A673 (cell line): ENCODE measurements at regions not wholly inside any gene's neighbourhood (a gene's known extent, or its start where the extent isn't known, plus 50 kb on each side); places are given as distances from the start of the nearest gene placed in this dataset.

Experiments used
- BruUV-seq: library from RNA; stranded (reverse); fragments of 400-500 nt; replicated peaks from 2 replicates; lab custom pipeline; 2021; lab: Mats Ljungman, UMichigan
- CTCF ChIA-PET: fragments of 300-600 bp; sonication (Branson Sonifier 250); formaldehyde crosslinking; loops from one replicate; lab custom pipeline; 2022; ENCODE audit warnings: antibody characterized with exemption; lab: Charles Lee
- POLR2A ChIA-PET: fragments of 300-600 bp; sonication (Branson Sonifier 250); formaldehyde crosslinking; loops from one replicate; lab custom pipeline; 2022; ENCODE audit warnings: antibody characterized with exemption; ENCODE audit not compliant: low non-redundant PET; lab: Charles Lee
- DNase-seq: peaks from one replicate; pipeline ENCODE4 v3.0.0-alpha.2; 2015; ENCODE audit warnings: low spot score
- H3K27ac ChIP-seq: fragments of 200-600 bp; sonication (generic); 2 replicates; pipeline ENCODE4 v1.5.1; 2016; ENCODE audit warnings: mixed run types, low read depth, mild to moderate bottlenecking, mixed read lengths, antibody characterized with exemption, low read length; ENCODE audit not compliant: poor library complexity, severe bottlenecking
- H3K27me3 ChIP-seq: fragments of 200-600 bp; sonication (generic); replicated peaks from 2 replicates; pipeline ENCODE4 v1.6.1; 2017; ENCODE audit warnings: mixed run types, low read depth, mild to moderate bottlenecking, mixed read lengths, antibody characterized with exemption, low read length; ENCODE audit not compliant: insufficient read depth, poor library complexity
- H3K36me3 ChIP-seq: fragments of 200-600 bp; sonication (generic); 2 replicates; pipeline ENCODE4 v1.6.1; 2016; ENCODE audit warnings: mixed run types, mild to moderate bottlenecking, mixed read lengths, antibody characterized with exemption, low read length; ENCODE audit not compliant: insufficient read depth, poor library complexity, severe bottlenecking
- H3K4me1 ChIP-seq: fragments of 200-600 bp; sonication (generic); 2 replicates; pipeline ENCODE4 v1.6.1; 2017; ENCODE audit warnings: mixed run types, mild to moderate bottlenecking, mixed read lengths, antibody characterized with exemption, low read length; ENCODE audit not compliant: insufficient read depth, poor library complexity, severe bottlenecking
- H3K4me3 ChIP-seq: fragments of 200-600 bp; sonication (generic); 2 replicates; pipeline ENCODE4 v1.5.1; 2016; ENCODE audit warnings: low read depth, mixed run types, mild to moderate bottlenecking, mixed read lengths, low read length; ENCODE audit not compliant: poor library complexity, severe bottlenecking
- H3K9me3 ChIP-seq: fragments of 200-600 bp; sonication (generic); 2 replicates; pipeline ENCODE4 v1.6.1; 2016; ENCODE audit warnings: mixed run types, low read depth, mild to moderate bottlenecking, mixed read lengths, antibody characterized with exemption, low read length; ENCODE audit not compliant: poor library complexity, severe bottlenecking
- CTCF ChIP-seq: fragments of 300-800, 200-600 bp; sonication (generic); conservative IDR thresholded peaks from 2 replicates; pipeline ENCODE4 v1.5.1; 2017; ENCODE audit warnings: low read depth, mild to moderate bottlenecking, antibody characterized with exemption, low read length, moderate library complexity, mixed read lengths
- EZH2 ChIP-seq: fragments of 200-600 bp; sonication (generic); IDR thresholded peaks from 2 replicates; pipeline ENCODE4 v1.6.1; 2017; ENCODE audit warnings: borderline replicate concordance, low read depth, mild to moderate bottlenecking, mixed read lengths, antibody characterized with exemption, low read length; ENCODE audit not compliant: poor library complexity, severe bottlenecking
- intact Hi-C: fragments of 100-400 bp; cut with micrococcal nuclease; formaldehyde crosslinking; loops from one replicate; pipeline ENCODE4 v1.10.0; 2022; ENCODE audit not compliant: unreplicated experiment

- no TSS peak for BruUV-seq
- TF ChIP-seq CTCF (no peak), EZH2 (no peak)
- CTCF ChIA-PET = no interaction called here
These were observed 328.0 kb downstream of the ZNF621 start for GRCh38 chr3:40852712-40853111.

GRCh38 chr3:40853474-40853873, 328.7 kb downstream of the ZNF621 start:
- Histone ChIP-seq H3K27me3 (no peaks in the 10 kb centered on the region), H3K9me3 (no peaks in the 10 kb centered on the region), H3K4me3 (no peak overlapping the region), H3K36me3 (no peaks in the 10 kb centered on the region), H3K4me1 (no peaks in the 10 kb centered on the region), H3K27ac (no peak overlapping the region)
- ChIA-PET CTCF (no interaction called here), POLR2A (no interaction called here)
- BruUV-seq = no TSS peak
- no peak for TF ChIP-seq EZH2
- TF ChIP-seq CTCF = no peak
- no peak for DNase-seq
- intact Hi-C loops = no loop called here

More at GRCh38 chr3:40852712-40853111, 328.0 kb downstream of the ZNF621 start:
- Histone ChIP-seq H3K27me3 (no peaks in the 10 kb centered on the region), H3K4me3 (no peak overlapping the region), H3K36me3 (no peaks in the 10 kb centered on the region), H3K4me1 (no peaks in the 10 kb centered on the region), H3K9me3 (no peaks in the 10 kb centered on the region), H3K27ac (no peak overlapping the region)
- POLR2A ChIA-PET = no interaction called here
- DNase-seq = no peak
- intact Hi-C loops = no loop called here

- POLR2A ChIA-PET = no interaction called here
- intact Hi-C loops = no loop called here
These were observed 331.1 kb downstream of the ZNF621 start for GRCh38 chr3:40855871-40856270.

More at GRCh38 chr3:40855871-40856270, 331.1 kb downstream of the ZNF621 start:
- CTCF ChIA-PET = no interaction called here
- no peaks in the 10 kb centered on the region for H3K4me1 ChIP-seq
- no peaks in the 10 kb centered on the region for H3K27me3 ChIP-seq
- TF ChIP-seq CTCF (no peak), EZH2 (no peak)
- H3K27ac ChIP-seq = no peak overlapping the region
- no peaks in the 10 kb centered on the region for H3K9me3 ChIP-seq
- BruUV-seq = no TSS peak
- no peaks in the 10 kb centered on the region for H3K36me3 ChIP-seq
- no peak for DNase-seq
- no peak overlapping the region for H3K4me3 ChIP-seq
